GM18907 (cell line): ENCODE measurements at regions not wholly inside any gene's neighbourhood (a gene's known extent, or its start where the extent isn't known, plus 50 kb on each side); places are given as distances from the start of the nearest gene placed in this dataset.

ENCODE experiments used
- ATAC-seq: cut with Tn5 transposase; IDR thresholded peaks from one replicate; pipeline ENCODE4 v1.9.1; 2021; ENCODE audit warnings: mild to moderate bottlenecking, moderate library complexity; ENCODE audit not compliant: unreplicated experiment

DNA sequence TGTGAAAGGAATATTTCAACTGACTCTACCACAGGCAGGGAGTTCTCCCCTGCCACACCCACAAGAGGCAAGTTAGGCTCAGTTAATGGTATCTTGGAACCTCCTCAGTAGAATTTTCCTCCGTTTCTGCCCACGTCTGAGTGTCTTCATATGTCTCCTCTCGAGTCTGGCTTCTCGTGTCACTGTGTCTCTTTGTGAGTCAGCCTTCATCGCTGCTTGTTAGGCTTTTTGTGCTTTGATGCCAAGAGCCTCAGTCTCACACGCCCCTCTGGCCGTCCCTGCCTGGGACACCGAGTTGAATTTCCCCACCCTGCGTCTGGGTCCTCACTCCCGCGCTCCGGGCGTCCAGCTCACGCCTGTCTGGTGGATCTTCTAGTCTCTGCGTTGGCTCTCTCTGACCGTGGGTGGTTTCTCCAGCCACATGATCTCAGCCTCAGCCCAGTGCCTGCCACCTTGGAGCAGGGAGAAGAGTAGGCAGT is 125.7 kb upstream of the GADD45A start:
- ATAC-seq = no peak

DNA sequence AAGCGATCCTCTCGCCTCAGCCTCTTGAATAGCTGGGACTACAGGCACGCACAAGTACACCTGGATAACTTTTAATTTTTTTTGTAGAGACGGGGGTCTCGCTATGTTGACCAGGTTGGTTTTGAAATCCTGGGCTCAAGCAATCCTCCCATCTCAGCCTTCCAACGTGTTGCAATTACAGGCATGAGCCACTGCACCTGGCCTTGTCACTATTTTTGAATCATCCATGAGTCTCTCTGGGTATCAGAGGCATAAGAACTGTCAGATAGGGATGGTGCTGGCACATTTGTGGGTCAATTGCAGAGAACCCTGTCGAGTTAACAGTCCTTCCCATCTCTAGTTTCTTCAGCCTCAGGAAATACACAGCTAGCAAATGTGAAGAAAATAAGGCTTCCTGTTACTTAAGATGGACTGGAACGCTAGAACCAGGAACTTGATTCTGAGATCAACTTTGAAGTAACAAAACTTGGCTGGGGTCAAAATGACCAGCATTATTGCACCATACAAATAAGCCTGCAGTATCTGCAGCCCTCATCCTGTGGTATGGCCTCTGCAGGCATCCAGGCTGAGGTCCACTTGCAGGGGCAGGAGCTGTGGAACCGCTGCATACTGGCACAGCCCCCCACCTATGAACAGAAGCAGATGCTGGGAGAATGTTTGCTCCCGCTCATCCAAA is 124.3 kb upstream of the GADD45A start:
- ATAC-seq = no peak

- ATAC-seq = peak; percentile 87
Observed at GRCh38 chr1:67561704-67562113, 123.3 kb upstream of the GADD45A start.

GRCh38 chr1:67563684-67564083 is 121.3 kb upstream of the GADD45A start:
- no peak for ATAC-seq

DNA sequence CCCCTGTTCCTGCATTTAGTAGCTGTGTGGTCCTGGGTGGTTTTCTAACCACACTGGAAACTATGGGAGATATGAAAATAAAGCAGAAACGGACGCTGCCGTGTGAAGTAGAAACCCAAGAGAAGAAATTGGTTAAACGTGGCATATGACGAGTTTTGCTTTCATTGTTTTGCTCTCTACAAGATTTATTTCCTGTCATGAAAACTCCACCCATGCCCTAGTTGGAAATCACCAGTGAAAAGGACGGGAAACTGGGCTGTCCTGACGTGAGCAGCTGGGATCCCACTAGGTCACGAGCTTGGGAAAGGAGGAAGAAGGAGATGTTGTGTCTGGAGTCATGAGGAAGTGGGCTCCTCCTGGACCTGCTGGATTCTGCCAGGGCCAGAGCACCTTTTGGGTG is 120.8 kb upstream of the GADD45A start:
- no peak for ATAC-seq

GRCh38 chr1:67566803-67567377 is 118.1 kb upstream of the GADD45A start:
- ATAC-seq = no peak

DNA sequence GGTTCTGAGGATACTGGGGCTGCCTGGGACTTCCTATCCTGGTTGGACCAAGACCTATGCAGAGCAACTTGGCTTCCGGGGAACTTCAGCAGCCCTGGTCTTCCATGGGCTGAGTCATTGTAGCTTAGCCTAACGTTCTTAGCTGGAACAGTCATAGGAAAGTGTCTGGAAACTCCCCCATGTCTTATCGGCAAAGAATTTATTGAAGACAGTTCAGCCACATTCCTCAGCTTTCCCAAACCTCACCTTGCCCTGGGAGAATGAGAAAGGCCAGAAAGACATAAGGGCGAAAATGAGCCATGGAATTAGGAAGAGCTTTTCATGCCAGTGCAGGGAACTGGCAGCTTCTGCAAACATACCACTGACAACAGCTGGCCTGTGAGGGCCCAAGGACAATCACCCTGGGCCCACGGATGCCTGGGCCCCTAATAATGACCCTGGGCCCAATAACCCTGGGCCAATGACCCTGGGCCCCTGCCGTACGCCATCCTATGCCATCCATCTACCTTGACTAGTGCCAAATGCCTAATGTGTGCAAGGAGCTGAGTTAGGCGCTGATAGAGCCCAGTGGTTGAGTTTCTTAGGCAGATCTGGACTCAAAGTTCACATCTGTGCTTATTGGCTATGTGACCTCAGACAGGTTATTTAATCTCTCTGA is 114.4 kb upstream of the GADD45A start:
- no peak for ATAC-seq

DNA sequence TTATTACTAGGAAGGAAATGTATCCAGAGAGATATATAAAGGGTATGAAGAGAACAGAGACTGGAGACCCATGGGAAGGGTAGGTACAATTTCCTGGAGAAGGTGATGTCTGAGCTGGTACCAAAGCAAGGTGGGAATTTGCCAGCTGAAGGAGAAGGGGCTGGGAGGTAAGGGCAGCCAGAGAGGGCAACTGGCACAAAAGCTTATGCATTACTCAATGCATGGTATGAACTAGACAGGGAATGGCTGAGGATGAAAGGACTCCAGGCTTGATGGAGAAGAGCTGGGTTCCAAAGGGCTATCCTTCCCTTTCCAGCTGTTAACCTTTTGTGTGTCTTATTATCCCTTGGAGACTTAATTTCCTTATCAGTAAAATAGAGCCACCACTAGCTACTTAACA is 113.6 kb upstream of the GADD45A start:
- ATAC-seq = no peak

DNA sequence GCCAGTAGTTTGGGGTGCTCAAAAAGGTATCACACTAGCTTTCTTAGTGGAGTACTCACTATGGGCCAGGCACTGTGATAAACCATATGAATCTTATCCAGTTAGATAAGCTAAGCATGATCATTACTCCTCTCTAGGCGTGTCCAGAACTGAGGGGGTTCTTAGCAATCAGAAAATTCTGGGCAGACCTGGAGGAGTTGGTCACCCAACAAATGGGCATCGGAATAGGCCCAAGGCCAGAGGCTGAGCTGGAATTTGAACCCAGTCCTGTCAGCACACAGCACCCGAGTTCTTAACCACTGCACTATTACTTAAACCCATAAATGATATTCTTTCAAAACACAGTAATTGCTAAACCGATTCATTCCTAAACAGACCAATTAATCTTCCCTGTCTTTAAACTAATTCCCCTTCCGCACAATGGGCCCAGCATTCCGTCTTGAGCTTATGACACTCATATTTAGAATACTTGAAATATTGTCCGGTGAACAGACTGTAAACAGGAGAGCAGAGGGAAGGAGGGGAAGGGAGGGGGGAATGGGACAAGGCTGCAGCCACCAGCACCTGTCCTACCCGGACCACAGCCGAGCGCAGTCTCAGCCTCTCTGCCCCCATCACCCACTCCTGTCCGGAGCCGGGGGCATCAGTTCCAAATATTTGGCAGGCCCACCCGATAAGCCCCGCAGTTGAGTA is 113.0 kb upstream of the GADD45A start:
- no peak for ATAC-seq

- no peak for ATAC-seq
Observed at GRCh38 chr1:67572594-67573221, 112.3 kb upstream of the GADD45A start.

DNA sequence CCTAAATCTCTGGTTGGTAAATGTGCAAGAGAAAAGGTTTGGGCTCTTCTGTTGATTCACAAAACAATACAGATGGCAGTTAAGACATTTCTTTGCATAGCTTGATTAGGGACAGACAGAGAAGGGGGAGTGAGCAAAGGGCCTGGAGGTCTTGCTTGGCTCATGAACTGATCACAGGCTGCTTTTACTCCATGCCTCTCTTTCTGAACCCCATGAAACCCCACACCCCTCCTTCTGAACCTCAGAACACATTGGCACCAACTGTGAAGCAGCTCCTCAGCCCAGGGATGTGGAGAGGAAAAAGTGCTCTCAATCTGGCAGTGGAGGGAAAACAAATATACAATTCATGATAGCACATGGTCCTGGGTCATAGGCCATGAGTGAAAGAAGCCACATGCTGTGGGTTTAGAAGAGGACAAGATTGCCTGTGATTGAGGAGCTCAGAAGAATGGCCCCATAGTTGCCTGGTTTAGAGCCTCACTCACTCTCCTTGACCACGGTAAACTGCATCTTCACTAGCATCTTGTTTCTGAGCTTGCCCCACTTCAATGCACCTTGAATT is 111.6 kb upstream of the GADD45A start:
- ATAC-seq = no peak

- no peak for ATAC-seq
Observed at GRCh38 chr1:67574221-67574620, 110.8 kb upstream of the GADD45A start.

GRCh38 chr1:67575861-67576260 is 109.1 kb upstream of the GADD45A start:
- ATAC-seq = no peak

- ATAC-seq = no peak
Observed at GRCh38 chr1:67576474-67576873, 108.5 kb upstream of the GADD45A start.

- ATAC-seq = no peak
Observed at GRCh38 chr1:67577646-67578045, 107.4 kb upstream of the GADD45A start.

DNA sequence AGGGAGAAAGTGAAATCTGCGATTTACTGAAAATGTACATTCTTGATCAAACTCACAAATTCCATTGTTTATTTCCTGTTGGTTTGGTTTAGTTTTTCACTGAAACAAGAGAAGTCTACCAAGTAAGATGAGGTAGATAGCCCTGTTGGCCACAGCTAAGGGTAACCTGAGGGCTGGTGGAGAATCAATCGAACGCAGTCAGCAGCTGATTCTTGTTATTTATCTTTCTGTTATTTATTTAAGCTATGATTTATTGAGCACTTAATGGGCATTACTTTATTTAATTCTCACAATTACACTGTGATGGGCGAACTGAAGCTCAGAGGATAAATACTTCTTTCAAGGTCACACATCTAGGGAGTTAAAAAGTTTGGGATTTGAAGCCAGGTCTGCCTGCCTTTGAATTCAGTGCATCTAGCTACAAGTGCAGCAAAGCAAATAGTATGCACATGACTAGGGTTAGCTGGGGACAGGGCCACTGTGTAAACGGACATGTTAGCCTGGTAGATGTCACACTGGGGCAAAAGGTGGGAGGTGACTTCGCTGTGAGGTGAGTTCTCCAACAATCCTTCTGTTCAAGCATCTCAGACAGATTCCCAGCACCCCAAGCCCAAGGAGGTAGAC is 106.5 kb upstream of the GADD45A start:
- no peak for ATAC-seq

DNA sequence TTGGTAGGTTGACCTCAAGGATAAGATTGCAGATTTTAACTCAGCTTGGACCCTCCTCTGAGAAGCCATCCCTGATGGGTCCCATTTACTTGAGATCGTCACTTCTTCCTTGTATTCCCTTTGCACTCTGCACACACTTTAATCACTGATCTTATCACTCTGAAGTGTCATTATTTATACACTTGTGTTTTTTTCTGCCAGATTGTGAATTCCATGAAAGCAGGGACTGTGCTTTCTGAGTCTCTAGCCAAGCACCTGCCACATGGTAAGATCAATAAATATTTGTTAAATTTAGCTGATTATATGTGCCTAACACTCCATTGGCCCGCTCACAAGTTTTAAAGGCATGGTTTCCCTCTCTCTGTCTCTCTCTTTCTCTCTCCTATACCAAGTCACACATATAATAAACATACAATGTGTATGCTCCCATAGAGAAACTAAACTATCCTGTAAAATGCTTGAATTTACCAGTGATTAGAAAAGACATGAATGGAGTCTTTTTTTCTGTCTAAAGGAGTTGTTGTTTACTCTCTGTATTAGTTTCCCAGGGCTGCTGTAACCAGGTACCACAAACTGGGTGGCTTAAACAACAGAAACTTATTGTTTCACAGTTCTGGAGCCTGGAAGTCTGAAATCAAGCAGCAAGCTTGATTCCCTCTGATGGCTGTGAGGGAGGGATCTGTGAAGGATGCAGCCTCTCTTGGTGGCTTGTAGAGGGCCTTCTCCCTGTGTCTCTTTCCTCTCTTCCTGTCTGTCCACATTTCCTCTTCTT is 105.2 kb upstream of the GADD45A start:
- no peak for ATAC-seq

GRCh38 chr1:67580691-67581403 is 104.2 kb upstream of the GADD45A start:
- no peak for ATAC-seq
